Lower lobe of right lung (tissue), 2 donors: ENCODE measurements at regions not wholly inside any gene's neighbourhood (a gene's known extent, or its start where the extent isn't known, plus 50 kb on each side); places are given as distances from the start of the nearest gene placed in this dataset.
"Not testable (repeated sequence)": the region's sequence is repeated elsewhere in the genome, so short reads cannot be mapped to it uniquely, and the experiment has no call there.

Experiments
- ATAC-seq, 2 donors: fragments of 200-7000 bp; cut with Tn5 transposase; one replicate each; pipeline ENCODE4 v1.9.1; 2020 to 2022; ENCODE audit warnings: mild to moderate bottlenecking in 2 of 2, moderate library complexity in 2 of 2
- DNase-seq: peaks from one replicate; pipeline ENCODE4 v3.0.0-alpha.2; 2020
- H3K27ac ChIP-seq: fragments of 200-600 bp; one replicate; pipeline ENCODE4 v1.8.0; 2022
- H3K27me3 ChIP-seq: fragments of 200-600 bp; one replicate; pipeline ENCODE4 v1.8.0; 2022; ENCODE audit warnings: low read depth
- H3K36me3 ChIP-seq: fragments of 200-600 bp; one replicate; pipeline ENCODE4 v1.8.0; 2022; ENCODE audit warnings: mild to moderate bottlenecking
- H3K4me1 ChIP-seq: fragments of 200-600 bp; one replicate; pipeline ENCODE4 v1.8.0; 2022
- H3K4me3 ChIP-seq: fragments of 200-600 bp; one replicate; pipeline ENCODE4 v1.8.0; 2022; ENCODE audit warnings: mild to moderate bottlenecking
- H3K9me3 ChIP-seq: fragments of 200-600 bp; one replicate; pipeline ENCODE4 v1.8.0; 2022
- intact Hi-C: fragments of 100-400 bp; cut with DNase I; formaldehyde crosslinking; loops from one replicate; pipeline ENCODE4 v1.11.0; 2022
- TF ChIP-seq, protein P1 (sequence below): fragments of 200-600 bp; IDR thresholded peaks from one replicate; pipeline ENCODE4 v1.8.0; 2022; ENCODE audit warnings: antibody characterized with exemption, mild to moderate bottlenecking
- donor health status: DM: no; HTN: yes; CAD: no; lungs with severe emphysema.

DNA sequence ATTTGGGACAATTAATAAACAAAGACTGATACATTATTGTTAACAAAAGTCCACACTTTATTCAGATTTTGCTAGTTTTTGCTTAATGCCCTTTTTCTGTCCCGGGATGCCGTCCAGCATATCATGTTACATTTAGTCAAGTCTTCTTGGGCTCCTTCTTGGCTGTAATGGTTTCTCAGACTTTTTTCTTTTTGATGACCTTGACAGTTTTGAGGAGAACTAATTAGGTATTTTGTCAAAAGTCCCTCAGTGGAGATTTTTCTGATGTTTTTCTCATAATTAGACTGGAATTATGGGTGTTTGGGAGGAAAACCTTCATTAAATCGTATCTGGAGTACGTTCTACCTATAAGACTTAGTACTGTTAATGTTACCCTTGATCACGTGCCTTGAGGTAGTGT, 177.2 kb downstream of the MCHR2 start:
- H3K27ac ChIP-seq: no peak overlapping the region
- no peaks in the 10 kb centered on the region for H3K9me3 ChIP-seq
- no peaks in the 10 kb centered on the region for H3K36me3 ChIP-seq
- no peaks in the 10 kb centered on the region for H3K4me1 ChIP-seq
- ATAC-seq: no peak
- no peak for DNase-seq
- TF ChIP-seq, protein P1, sequence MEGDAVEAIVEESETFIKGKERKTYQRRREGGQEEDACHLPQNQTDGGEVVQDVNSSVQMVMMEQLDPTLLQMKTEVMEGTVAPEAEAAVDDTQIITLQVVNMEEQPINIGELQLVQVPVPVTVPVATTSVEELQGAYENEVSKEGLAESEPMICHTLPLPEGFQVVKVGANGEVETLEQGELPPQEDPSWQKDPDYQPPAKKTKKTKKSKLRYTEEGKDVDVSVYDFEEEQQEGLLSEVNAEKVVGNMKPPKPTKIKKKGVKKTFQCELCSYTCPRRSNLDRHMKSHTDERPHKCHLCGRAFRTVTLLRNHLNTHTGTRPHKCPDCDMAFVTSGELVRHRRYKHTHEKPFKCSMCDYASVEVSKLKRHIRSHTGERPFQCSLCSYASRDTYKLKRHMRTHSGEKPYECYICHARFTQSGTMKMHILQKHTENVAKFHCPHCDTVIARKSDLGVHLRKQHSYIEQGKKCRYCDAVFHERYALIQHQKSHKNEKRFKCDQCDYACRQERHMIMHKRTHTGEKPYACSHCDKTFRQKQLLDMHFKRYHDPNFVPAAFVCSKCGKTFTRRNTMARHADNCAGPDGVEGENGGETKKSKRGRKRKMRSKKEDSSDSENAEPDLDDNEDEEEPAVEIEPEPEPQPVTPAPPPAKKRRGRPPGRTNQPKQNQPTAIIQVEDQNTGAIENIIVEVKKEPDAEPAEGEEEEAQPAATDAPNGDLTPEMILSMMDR: no peak
- H3K27me3 ChIP-seq: peaks cover 5% of the 10 kb centered on the region
- intact Hi-C loops: no loop called here
- no peak overlapping the region for H3K4me3 ChIP-seq

DNA sequence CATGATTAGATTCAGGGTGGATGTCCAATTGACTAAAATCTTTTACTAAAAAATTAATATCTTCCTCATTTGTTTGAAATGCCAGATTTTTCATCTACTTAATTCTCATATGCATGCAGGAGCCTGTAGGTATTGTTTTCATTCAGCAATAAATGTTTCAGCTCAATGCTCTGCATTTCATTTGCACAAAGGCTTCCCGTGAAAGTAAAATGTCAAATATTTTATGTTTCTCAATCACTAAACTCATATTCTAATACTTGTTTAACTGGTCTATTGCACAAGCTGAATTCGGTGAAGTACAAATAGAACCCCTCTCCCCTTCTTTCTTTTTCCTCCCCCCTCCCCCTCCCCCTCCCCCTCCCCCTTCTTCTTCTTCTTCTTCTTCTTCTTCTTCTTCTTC, 175.9 kb downstream of the MCHR2 start:
- no peaks in the 10 kb centered on the region for H3K36me3 ChIP-seq
- H3K4me3 ChIP-seq: no peak overlapping the region
- intact Hi-C loops: no loop called here
- TF ChIP-seq, protein P1: no peak
- ATAC-seq (no peak), DNase-seq (no peak)
- peaks cover 6% of the 10 kb centered on the region for H3K27me3 ChIP-seq
- H3K9me3 ChIP-seq: no peaks in the 10 kb centered on the region
- no peak overlapping the region for H3K27ac ChIP-seq
- no peaks in the 10 kb centered on the region for H3K4me1 ChIP-seq

DNA sequence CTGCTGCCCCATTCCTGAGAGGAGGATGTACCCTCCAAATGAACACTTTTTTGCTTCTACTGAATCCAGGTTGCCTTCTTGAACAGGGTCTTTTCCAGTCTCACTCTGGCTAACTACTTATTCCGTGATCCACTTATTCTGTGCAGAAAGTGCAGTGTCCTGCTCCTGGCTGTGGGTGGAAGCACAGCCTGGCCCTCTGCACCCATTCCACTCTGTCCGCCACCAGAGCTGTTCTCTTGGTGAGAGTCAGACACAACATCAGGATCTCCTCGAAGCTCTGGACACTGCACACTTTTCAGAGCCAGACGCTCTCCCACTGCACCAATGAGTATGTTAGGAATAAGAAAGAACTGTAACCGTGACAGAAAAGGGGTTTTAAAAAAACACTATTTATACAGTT, 174.2 kb downstream of the MCHR2 start:
- TF ChIP-seq, protein P1: no peak
- Histone ChIP-seq H3K4me3 (no peak overlapping the region), H3K9me3 (no peaks in the 10 kb centered on the region), H3K27me3 (peaks cover 6% of the 10 kb centered on the region), H3K27ac (no peak overlapping the region), H3K4me1 (no peaks in the 10 kb centered on the region), H3K36me3 (no peaks in the 10 kb centered on the region)
- intact Hi-C loops: no loop called here
- no peak for ATAC-seq
- DNase-seq: no peak

DNA sequence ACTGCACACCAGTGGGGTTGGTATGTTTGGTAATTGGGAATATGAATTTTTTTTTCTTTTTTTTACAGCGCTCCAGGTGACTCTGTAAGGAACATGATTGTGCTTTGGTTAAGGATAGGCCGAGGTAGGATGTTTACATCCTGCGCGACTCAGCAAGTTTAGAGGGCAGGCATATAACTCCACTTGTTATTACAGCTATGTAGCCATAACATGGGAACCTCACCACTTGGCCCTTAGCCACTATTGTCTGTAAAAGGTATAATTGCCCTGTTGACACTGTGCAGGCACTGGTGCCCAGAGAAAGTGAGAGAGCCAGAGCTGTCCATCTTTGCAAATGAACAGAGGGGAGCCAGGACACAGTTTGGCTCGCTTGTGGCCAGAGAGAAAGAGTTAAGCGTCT, 172.9 kb downstream of the MCHR2 start:
- H3K27me3 ChIP-seq: peaks cover 6% of the 10 kb centered on the region

DNA sequence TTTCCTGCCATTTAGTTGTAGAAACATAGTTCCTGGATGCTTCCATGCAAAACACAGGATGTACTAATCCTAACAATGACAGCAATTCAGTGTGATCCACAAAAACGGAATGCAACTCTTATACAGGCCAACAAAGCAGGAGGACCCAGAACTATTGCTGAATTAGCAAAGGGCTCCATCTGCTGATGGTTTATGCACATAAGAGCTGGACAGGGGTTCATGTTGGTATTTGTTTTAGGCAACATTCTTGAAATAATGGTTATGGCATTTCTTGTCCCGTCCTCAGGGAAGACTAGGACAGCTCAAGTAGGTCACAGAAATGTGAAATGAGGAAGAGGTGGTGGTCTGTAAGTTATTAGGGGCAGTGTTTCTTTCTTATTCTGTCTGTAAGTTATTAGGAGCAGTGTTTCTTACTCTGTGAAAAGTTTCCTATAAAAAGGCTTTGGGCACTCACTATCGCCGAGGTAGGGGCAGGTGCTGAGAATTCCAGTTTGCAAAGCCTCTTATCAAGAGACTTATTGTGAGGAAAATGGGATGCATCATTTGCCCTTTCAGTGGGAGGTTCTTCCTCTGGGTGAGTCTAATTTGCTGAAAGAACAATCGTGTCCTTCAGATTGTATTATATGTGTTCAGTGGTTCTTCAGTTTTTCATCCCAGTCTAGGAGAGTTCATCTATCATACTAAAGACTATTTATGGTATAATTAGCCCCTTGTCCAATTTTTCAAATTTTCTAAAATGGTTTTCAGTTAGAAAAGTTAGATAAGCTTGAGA, 171.1 kb downstream of the MCHR2 start:
- DNase-seq (no peak), ATAC-seq (peak; percentile 73 to 95)
- no peaks in the 10 kb centered on the region for H3K36me3 ChIP-seq
- peaks cover 6% of the 10 kb centered on the region for H3K27me3 ChIP-seq
- H3K4me3 ChIP-seq: no peak overlapping the region
- no peaks in the 10 kb centered on the region for H3K9me3 ChIP-seq
- H3K4me1 ChIP-seq: no peaks in the 10 kb centered on the region
- intact Hi-C loops: no loop called here
- no peak overlapping the region for H3K27ac ChIP-seq
- TF ChIP-seq, protein P1: no peak

More for the DNA sequence above, 172.9 kb downstream of the MCHR2 start:
- H3K27ac ChIP-seq: no peak overlapping the region
- no peaks in the 10 kb centered on the region for H3K4me1 ChIP-seq
- H3K9me3 ChIP-seq: no peaks in the 10 kb centered on the region
- TF ChIP-seq, protein P1: no peak
- H3K36me3 ChIP-seq: no peaks in the 10 kb centered on the region
- no peak overlapping the region for H3K4me3 ChIP-seq
- intact Hi-C loops: no loop called here
- ATAC-seq: no peak
- no peak for DNase-seq

DNA sequence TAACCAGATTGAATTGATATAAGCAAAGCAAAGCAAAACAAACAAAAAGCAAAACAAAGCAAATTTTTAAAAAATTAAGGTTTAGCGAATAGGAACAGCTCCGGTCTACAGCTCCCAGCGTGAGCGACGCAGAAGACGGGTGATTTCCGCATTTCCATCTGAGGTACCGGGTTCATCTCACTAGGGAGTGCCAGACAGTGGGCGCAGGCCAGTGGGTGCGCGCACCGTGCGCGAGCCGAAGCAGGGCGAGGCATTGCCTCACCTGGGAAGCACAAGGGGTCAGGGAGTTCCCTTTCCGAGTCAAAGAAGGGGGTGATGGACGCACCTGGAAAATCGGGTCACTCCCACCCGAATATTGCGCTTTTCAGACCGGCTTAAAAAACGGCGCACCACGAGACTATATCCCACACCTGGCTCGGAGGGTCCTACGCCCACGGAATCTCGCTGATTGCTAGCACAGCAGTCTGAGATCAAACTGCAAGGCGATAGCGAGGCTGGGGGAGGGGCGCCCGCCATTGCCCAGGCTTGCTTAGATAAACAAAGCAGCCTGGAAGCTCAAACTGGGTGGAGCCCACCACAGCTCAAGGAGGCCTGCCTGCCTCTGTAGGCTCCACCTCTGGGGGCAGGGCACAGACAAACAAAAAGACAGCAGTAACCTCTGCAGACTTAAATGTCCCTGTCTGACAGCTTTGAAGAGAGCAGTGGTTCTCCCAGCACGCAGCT, 170.3 kb downstream of the MCHR2 start:
- DNase-seq, H3K27ac ChIP-seq, H3K4me1 ChIP-seq, intact Hi-C loops, H3K4me3 ChIP-seq, H3K27me3 ChIP-seq, H3K36me3 ChIP-seq, H3K9me3 ChIP-seq: not testable (repeated sequence)
- peak in 1 of 2 donors; percentile 71 for ATAC-seq
